WTC11 (cell line): ENCODE measurements at regions not wholly inside any gene's neighbourhood (a gene's known extent, or its start where the extent isn't known, plus 50 kb on each side); places are given as distances from the start of the nearest gene placed in this dataset.

Experiments used
- CREB1 ChIP-seq: sonication (generic); formaldehyde crosslinking; IDR thresholded peaks from 2 replicates; pipeline ENCODE4 v1.8.0; 2023; ENCODE audit warnings: mild to moderate bottlenecking, missing genetic modification reagents
- FOXJ3 ChIP-seq: sonication (generic); formaldehyde crosslinking; IDR thresholded peaks from 2 replicates; pipeline ENCODE4 v1.9.0; 2021; ENCODE audit warnings: missing genetic modification reagents, mild to moderate bottlenecking, borderline replicate concordance
- KAT7 ChIP-seq: sonication (generic); formaldehyde crosslinking; IDR thresholded peaks from 2 replicates; pipeline ENCODE4 v1.8.1; 2023; ENCODE audit warnings: missing genetic modification reagents, mild to moderate bottlenecking, borderline replicate concordance
- TF ChIP-seq, protein P1 (sequence below): sonication (generic); formaldehyde crosslinking; IDR thresholded peaks from 2 replicates; pipeline ENCODE4 v1.8.1; 2022; ENCODE audit warnings: mild to moderate bottlenecking, moderate library complexity, missing genetic modification reagents
- TF ChIP-seq, protein P2 (sequence below): sonication (generic); formaldehyde crosslinking; IDR thresholded peaks from 2 replicates; pipeline ENCODE4 v1.8.0; 2022; ENCODE audit warnings: mild to moderate bottlenecking, missing genetic modification reagents
- TF ChIP-seq, protein P3 (sequence below): sonication (generic); formaldehyde crosslinking; IDR thresholded peaks from 2 replicates; pipeline ENCODE4 v1.8.0; 2022; ENCODE audit warnings: mild to moderate bottlenecking, missing genetic modification reagents
- TF ChIP-seq, protein P4 (sequence below): sonication (generic); formaldehyde crosslinking; IDR thresholded peaks from 2 replicates; pipeline ENCODE4 v1.8.1; 2022; ENCODE audit warnings: missing genetic modification reagents, borderline replicate concordance
- TF ChIP-seq, protein P5 (sequence below): fragments of 200-600 bp; IDR thresholded peaks from 2 replicates; pipeline ENCODE4 v1.8.0; 2022; ENCODE audit warnings: antibody characterized with exemption

DNA sequence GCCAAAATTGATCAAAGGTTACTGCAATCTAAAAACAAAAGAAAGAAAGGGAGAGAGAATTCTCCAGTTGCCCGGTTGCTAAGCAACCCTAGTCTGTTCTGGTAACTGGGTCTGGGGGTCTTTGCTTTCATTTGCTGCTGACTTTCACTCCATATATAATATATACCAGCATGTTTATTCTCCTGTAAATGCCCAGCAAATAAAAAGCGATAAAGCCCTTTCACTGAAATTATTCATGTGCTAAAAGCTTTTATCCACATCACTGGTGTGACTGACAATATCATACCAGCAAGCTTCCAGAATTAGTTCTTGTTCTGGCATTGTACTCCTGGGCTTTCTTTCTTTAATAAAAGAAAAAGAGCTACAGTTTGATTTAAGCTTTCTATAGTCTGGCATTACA, 75.5 kb upstream of the ST8SIA3 start:
- TF ChIP-seq, protein P1, sequence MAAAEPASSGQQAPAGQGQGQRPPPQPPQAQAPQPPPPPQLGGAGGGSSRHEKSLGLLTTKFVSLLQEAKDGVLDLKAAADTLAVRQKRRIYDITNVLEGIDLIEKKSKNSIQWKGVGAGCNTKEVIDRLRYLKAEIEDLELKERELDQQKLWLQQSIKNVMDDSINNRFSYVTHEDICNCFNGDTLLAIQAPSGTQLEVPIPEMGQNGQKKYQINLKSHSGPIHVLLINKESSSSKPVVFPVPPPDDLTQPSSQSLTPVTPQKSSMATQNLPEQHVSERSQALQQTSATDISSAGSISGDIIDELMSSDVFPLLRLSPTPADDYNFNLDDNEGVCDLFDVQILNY (CRISPR knock-in tag): no peak
- TF ChIP-seq, protein P2, sequence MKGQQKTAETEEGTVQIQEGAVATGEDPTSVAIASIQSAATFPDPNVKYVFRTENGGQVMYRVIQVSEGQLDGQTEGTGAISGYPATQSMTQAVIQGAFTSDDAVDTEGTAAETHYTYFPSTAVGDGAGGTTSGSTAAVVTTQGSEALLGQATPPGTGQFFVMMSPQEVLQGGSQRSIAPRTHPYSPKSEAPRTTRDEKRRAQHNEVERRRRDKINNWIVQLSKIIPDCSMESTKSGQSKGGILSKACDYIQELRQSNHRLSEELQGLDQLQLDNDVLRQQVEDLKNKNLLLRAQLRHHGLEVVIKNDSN (CRISPR knock-in tag): no peak
- TF ChIP-seq KAT7 (no peak), CREB1 (CRISPR knock-in tag) (no peak), FOXJ3 (CRISPR knock-in tag) (no peak)
- TF ChIP-seq, protein P3, sequence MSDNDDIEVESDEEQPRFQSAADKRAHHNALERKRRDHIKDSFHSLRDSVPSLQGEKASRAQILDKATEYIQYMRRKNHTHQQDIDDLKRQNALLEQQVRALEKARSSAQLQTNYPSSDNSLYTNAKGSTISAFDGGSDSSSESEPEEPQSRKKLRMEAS: no peak
- TF ChIP-seq, protein P4, sequence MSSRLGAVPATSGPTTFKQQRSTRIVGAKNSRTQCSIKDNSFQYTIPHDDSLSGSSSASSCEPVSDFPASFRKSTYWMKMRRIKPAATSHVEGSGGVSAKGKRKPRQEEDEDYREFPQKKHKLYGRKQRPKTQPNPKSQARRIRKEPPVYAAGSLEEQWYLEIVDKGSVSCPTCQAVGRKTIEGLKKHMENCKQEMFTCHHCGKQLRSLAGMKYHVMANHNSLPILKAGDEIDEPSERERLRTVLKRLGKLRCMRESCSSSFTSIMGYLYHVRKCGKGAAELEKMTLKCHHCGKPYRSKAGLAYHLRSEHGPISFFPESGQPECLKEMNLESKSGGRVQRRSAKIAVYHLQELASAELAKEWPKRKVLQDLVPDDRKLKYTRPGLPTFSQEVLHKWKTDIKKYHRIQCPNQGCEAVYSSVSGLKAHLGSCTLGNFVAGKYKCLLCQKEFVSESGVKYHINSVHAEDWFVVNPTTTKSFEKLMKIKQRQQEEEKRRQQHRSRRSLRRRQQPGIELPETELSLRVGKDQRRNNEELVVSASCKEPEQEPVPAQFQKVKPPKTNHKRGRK (CRISPR knock-in tag): no peak
- TF ChIP-seq, protein P5, sequence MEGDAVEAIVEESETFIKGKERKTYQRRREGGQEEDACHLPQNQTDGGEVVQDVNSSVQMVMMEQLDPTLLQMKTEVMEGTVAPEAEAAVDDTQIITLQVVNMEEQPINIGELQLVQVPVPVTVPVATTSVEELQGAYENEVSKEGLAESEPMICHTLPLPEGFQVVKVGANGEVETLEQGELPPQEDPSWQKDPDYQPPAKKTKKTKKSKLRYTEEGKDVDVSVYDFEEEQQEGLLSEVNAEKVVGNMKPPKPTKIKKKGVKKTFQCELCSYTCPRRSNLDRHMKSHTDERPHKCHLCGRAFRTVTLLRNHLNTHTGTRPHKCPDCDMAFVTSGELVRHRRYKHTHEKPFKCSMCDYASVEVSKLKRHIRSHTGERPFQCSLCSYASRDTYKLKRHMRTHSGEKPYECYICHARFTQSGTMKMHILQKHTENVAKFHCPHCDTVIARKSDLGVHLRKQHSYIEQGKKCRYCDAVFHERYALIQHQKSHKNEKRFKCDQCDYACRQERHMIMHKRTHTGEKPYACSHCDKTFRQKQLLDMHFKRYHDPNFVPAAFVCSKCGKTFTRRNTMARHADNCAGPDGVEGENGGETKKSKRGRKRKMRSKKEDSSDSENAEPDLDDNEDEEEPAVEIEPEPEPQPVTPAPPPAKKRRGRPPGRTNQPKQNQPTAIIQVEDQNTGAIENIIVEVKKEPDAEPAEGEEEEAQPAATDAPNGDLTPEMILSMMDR: no peak
